RWPE1 (cell line): ENCODE measurements at regions not wholly inside any gene's neighbourhood (a gene's known extent, or its start where the extent isn't known, plus 50 kb on each side); places are given as distances from the start of the nearest gene placed in this dataset.

Experiments used
- CTCF ChIA-PET: fragments of 350-600 bp; sonication (Branson Sonifier 250); formaldehyde crosslinking; extraction: SDS; loops from one replicate; lab custom pipeline; 2021; lab: Yijun Ruan, JAX
- POLR2A ChIA-PET: fragments of 400-600 bp; formaldehyde crosslinking; extraction: SDS; loops from one replicate; lab custom pipeline; 2020; ENCODE audit warnings: antibody characterized with exemption; ENCODE audit not compliant: low non-redundant PET; lab: Yijun Ruan, JAX
- DNase-seq: peaks from one replicate; pipeline ENCODE4 v3.0.0; 2012; ENCODE audit warnings: low spot score
- H3K27ac ChIP-seq: fragments of 450-650 bp; 2 replicates; pipeline ENCODE4 v1.5.1; 2017
- CTCF ChIP-seq: fragments of 450-650 bp; conservative IDR thresholded peaks from 2 replicates; pipeline ENCODE4 v1.5.1; 2017; ENCODE audit warnings: low read depth, mild to moderate bottlenecking

GRCh38 chr5:104937598-104937997 lies 1375.0 kb upstream of the NUDT12 start:
- ChIA-PET CTCF (no interaction called here), POLR2A (no interaction called here)
- TF ChIP-seq CTCF, result no peak
- no peak overlapping the region for H3K27ac ChIP-seq
- DNase-seq, result no peak

- DNase-seq, result no peak
- ChIA-PET CTCF (no interaction called here), POLR2A (no interaction called here)
- TF ChIP-seq CTCF, result no peak
- no peak overlapping the region for H3K27ac ChIP-seq
Observed at GRCh38 chr5:104932431-104932830, 1369.8 kb upstream of the NUDT12 start.

- TF ChIP-seq CTCF, result no peak
- ChIA-PET POLR2A (no interaction called here), CTCF (interaction anchor here (0.6 to 0.7 kb wide), 2 partner anchors 1107 to 1289 kb away, joined by 3 to 6 read pairs; no protein-coding TSS in a partner anchor)
- H3K27ac ChIP-seq, result no peak overlapping the region
- no peak for DNase-seq
Observed at GRCh38 chr5:104928906-104929520, 1366.4 kb upstream of the NUDT12 start.

DNA sequence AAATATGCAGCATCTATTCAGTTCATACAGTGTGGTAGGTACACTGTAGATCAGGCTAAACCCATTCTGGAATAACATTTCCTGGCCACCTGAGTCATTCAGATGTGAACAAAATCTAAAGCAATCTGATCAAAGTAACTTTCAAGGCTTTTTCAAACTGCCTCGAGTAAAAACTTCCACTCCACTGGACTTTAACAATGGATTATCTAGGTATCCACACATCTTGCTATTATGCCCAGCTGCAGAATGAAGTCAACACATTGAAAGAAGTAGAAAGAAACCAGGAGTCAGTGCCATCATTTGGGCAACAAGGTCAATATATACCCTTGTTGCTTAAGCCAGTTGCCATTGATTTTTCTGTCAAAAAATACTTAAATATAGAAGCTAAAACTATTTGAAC lies 1352.6 kb upstream of the NUDT12 start:
- ChIA-PET CTCF (no interaction called here), POLR2A (no interaction called here)
- no peak overlapping the region for H3K27ac ChIP-seq
- no peak for TF ChIP-seq CTCF
- DNase-seq, result no peak

- TF ChIP-seq CTCF, result no peak
- DNase-seq, result no peak
- no peak overlapping the region for H3K27ac ChIP-seq
- POLR2A ChIA-PET, result no interaction called here
- CTCF ChIA-PET, result no interaction called here
Observed at GRCh38 chr5:104914536-104915070, 1352.0 kb upstream of the NUDT12 start.

DNA sequence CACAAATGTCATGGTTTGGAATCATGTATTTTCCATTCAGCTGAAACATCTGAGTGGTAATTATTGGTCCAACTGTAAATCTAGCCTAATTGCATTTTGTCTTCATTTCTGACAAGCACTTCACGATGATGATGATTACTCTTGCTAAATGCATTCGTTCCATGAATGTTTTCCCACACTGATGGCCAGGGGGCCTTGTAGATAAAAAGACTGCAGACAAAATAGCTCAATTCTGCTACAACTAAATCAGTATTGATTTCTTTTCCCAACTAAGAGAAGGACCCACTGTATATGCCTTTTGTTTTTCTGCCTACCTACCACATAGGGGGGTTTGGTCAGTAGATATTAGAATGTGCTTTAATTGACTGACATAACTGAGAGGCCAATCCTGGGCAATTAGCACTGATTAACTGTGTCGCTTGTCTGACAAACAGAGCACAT lies 1351.3 kb upstream of the NUDT12 start:
- no peak overlapping the region for H3K27ac ChIP-seq
- POLR2A ChIA-PET, result no interaction called here
- TF ChIP-seq CTCF, result no peak
- CTCF ChIA-PET, result no interaction called here
- no peak for DNase-seq
